ENCODE measurements at regions not wholly inside any gene's neighbourhood (a gene's known extent, or its start where the extent isn't known, plus 50 kb on each side); places are given as distances from the start of the nearest gene placed in this dataset.

DNA sequence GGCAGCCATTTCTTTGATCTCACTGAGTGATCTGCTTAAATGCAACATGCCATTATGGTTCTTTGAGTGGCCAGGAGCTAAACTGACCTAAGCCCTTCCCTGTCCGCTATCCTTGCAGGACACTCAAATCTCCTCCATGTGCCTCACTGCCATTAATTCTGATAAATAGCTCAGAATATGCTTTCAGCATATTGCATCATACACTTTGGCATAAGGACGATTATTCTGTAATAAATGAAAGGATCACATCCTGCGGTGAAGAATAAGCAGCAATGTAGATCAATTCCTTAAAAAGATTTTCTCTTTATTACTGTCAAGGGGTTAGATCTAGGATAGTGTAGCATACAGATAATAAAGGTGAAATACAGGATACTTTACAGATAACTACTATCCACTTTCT, 231.8 kb upstream of the CTBP2 start:
- DNase-seq = no peak

DNA sequence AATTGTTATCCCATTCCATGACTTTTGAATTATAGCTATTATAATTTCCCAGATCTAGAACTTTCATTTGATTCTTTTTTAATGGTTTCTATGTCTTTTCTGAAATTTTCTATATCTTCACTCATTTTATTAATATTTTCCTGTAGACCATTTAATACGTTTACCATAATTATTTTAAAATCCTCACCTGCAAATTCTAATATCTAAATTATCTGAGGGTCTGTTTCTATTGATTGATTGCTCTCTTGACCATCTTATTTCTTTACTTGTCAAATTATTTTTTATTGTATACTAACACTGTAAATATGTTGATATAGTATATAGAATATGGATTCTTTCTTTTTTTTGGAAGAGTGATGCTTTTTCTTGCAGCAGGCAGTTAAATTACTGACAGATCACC, 229.3 kb upstream of the CTBP2 start:
- DNase-seq = no peak

DNA sequence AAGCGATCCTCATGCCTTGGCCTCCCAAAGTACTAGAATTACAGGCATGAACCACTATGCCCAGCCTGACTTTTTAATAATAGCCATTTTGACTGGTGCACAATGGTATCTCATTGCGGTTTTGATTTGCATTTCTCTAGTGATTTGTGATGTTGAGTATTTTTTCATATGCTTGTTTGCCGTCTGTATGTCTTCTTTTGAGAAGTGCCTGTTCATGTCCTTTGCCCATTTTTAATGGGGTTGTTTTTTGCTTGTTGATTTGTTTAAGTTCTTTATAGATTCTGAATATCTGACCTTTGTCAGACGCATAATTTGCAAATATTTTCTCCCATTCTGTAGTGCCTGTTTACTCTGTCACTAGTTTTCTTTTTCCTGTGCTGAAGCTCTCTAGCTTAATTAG, 219.2 kb upstream of the CTBP2 start:
- DNase-seq = no peak

DNA sequence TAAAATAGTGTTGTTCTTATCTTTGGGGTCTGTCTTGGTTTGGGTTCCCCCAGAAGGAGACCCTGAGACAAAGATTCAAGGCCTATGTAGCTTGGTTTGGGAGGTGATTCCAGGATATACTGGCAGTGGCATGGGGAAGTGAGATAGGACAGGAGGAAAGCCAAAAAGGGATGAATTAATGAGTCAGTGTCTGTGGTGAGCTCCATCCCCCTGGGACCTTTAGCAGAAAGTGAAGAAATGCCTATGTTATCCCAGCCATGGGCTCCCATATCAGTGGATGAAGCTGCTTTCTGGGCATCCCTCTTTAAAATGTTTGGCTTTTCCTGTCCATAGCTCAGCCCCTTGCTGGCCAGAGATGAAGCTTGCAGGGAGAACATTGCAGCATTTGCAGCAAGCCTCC, 217.0 kb upstream of the CTBP2 start:
- no peak for DNase-seq

- no peak for DNase-seq
These were observed 214.8 kb upstream of the CTBP2 start for GRCh38 chr10:125375210-125375609.

- no peak for DNase-seq
These were observed 213.2 kb upstream of the CTBP2 start for GRCh38 chr10:125373546-125373945.

- no peak for DNase-seq
These were observed 210.2 kb upstream of the CTBP2 start for GRCh38 chr10:125370578-125370977.

GRCh38 chr10:125369382-125370326, 209.3 kb upstream of the CTBP2 start:
- no peak for DNase-seq

DNA sequence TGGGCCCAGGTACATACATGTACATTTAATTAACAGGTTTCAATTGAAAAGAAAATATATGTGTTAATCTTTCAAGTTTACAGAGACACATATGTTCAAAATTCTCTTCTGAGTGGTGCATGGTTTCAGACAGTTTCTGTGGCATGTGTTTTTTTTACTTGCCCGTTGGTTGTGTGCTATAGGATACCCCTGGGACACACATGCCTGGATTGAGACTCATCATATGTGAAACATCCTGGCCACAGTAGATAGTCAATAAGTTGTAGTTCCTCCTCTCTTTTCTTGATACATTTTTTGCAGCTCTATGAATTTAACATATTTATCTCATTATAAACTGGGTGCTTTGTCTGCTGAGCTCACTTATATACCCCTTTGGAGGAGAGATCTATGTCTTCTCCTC, 207.8 kb upstream of the CTBP2 start:
- no peak for DNase-seq

DNA sequence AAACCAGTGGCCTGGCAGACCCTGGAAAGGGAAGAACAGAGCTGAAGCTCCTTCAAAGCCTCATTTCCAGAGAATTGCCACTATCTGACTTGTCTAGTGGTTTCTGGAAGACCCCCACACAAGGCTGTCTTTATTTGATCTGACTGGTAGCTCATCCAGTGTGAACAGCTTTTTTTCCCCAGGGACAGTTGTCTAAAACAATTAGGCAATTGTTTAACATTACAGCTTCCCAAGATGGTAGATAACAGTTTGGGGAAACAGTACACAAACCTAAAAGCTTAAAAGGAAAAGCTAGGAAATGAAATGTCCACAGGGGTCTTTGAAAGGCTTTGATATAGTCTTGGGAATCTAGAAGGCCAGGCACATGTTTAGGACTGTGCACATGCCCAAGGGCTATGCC, 203.4 kb upstream of the CTBP2 start:
- DNase-seq = no peak

DNA sequence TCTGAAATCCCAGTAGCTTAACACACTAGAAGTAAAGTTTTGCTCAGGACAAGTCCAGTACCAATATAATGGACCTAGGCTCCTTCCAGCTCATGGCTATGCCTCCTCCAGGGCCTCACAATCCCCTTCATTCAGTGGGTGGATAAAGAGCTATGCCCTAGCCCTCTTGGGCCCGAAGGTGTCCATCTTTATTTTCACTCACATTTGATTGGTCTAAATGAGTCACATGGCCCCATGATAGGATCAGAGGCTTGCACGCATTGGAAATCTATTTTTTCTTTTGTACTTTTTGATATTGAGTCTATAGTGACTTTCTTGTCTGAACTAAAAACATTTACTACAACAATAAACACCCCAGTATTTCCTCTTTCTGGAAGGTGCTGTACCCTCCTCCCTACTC, 202.6 kb upstream of the CTBP2 start:
- no peak for DNase-seq

DNA sequence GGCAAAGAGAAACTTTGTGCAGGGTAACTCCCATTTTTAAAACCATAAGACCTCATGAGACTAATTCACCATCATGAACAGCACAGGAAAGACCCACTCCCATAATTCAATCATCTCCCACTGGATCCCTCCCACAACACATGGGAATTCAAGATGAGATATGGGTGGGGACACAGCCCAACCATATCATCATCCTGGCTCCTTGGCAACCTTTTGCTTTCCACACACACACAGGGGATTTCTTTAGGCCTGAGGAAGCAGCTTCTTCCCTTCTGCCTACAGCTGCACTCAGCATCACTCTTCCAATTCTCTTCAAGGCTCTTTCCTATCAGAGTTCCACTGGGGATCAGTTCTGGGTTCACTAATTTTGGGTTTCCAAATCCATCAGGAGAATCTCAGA, 199.0 kb upstream of the CTBP2 start:
- DNase-seq = no peak

DNA sequence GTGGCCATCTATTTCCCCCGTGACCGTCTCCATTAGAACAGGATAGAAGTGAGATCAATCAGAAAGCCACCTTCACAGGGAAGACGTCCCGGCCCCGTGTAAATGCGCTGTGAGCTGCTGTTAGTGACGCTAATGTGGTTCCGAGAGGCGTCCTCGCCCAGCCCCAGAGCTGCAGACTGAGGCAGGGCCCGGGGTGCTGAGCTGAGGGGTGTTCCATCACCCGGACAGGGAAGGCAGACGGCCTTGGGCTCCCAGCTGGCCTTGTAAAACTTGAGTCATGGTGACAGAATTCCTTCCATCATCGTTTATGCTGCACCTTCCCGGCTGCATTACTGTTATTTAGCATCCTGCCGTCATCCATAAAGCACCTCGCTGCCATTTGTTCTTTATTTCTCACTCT, 195.3 kb upstream of the CTBP2 start:
- no peak for DNase-seq

DNA sequence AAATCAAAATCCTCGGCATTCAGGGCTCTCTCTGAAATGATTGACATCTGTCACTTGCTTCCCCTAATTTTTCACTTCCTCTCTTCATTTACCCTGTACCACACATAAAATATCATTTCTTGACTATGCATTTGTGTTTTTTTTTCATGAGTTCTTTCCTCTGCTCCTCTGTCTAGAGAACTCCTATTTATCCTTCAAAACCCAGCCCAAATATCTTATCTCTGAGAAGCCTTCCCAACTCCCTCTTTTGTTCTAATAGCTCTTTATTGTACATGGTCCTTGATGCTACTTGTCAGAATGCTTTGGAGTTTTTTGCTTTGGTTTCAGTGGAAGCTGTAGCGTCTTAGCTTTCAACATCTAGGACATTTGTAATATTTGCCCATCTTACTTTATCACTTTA, 190.2 kb upstream of the CTBP2 start:
- no peak for DNase-seq

- no peak for DNase-seq
These were observed 188.2 kb upstream of the CTBP2 start for GRCh38 chr10:125348536-125348935.

GRCh38 chr10:125344573-125345171, 184.3 kb upstream of the CTBP2 start:
- no peak for DNase-seq

GRCh38 chr10:125343983-125344382, 183.6 kb upstream of the CTBP2 start:
- no peak for DNase-seq

DNA sequence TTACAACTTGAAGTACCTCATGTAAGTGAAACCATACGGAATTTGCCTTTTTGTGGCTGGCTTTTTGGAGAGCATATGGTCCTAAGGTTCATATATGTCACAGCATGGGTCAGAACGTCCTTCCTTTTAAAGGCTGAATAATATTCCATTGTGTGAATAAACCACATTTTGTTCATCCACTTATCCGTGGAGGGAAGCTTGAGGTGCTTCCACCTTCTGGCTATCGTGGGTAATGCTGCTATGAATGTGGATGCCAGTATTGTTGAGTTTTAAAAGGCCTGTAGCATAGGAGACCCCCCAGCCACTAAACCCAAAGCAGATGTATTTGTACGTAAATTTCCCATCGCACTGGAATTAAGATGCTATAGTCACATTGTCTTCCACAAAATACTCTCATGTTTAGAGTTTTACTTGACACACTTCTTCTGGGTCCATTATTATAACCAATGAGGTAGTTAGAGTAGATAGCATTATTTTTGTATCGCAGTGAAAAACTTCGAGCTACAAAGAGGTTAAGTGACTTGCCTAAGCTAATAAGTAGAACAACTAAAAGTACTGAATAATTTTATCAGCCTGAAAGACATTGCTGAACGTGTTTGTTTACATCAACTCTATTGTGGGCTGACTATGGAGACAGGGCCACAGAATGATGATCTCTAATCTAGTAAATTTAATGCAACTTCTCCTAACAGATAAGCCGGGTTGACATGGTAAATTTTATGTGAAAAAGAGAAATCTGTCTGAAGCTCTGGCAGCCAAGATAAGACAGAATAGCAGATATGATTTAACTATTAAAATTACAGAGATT, 183.0 kb upstream of the CTBP2 start:
- peak in 1 of 2 experiments; percentile 9 for DNase-seq

DNA sequence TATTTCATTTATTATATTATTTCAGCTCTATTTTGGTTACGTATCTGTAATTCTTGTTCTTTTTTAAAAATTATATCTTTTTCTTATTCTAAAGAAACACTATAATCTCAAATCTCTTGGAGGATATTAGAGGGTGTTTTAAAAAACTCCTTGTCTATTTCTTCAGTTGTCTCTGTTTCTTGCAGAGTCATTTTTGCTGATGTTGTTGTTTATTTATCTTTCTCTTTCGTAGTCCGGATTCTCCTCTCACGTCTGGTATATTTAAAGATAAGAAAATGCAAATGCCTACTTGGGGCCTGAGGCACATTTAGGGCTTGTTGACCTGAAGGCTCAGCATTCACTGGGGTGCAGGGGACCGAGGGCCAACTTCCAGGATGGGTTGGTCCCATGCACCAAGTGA, 181.2 kb upstream of the CTBP2 start:
- no peak for DNase-seq

- no peak for DNase-seq
These were observed 180.5 kb upstream of the CTBP2 start for GRCh38 chr10:125340903-125341302.

- no peak for DNase-seq
These were observed 177.1 kb upstream of the CTBP2 start for GRCh38 chr10:125337510-125337909.

DNA sequence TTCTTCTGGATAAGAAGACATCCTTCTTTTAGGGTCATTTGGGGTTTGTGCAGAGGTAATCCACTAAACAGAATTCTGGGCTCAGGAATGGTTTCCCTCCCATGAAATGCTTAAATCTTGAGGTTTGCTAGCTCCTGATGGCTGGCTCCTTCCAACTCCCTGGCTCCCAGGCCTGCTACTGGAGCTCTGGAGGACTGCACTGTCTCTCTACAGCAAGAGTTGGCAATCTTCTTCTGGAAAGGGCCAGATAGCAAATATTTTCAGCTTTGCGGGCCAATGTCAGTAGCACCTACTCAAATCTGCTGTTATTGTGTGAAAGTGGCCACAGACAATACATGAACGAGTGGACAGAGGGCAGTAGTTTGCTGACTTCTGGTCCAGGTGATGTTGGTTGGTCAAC, 174.2 kb upstream of the CTBP2 start:
- DNase-seq = no peak

DNA sequence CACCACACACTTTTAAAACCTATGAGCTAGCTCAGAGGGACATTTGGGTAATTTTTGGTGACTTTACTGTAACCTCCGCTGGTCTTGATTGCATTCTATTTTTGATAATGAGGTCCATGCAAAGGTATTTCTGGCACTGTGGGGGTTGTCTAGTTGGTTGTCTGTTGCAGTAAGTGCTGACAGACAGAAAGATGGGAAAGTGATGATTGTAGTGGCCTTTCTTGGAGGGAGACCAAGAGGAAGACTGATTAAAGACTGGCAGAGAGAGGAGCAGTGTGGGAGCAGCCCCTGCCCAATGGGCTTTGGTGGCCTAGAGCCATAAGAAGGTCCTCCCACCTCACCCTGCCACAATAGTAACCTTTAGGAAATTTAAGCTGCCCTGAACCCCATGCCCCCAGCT, 173.4 kb upstream of the CTBP2 start:
- no peak for DNase-seq

DNA sequence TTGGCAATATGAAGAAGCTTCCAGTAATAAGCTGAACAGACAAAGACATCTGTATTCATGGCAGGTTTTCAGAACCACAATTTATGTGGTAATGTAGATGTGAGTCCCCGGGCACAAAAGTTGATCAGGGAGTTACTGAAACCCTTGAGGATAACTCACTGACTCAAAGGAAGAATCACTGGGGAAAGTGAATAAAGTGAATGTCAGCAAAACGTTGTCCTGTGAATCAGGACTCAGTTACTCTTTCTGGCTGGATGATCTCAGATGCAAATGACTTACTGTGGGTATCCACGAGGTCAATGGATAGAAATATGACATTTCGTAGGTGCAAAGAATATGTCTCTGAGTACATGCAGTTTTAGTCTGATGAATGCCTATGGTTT, 172.8 kb upstream of the CTBP2 start:
- DNase-seq = no peak

Data from NCI-H446 (cell line).